ENCODE measurements at regions not wholly inside any gene's neighbourhood (a gene's known extent, or its start where the extent isn't known, plus 50 kb on each side); places are given as distances from the start of the nearest gene placed in this dataset.

- H3K36me3 ChIP-seq (ENCODE audit: control insufficient read depth, insufficient read depth, low read length) = no peaks in the 10 kb centered on the region
- intact Hi-C loops (cut with micrococcal nuclease; ENCODE audit: unreplicated experiment) (no loop called here), in situ Hi-C loops (cut with HindIII; ENCODE audit: low pct_unique_long_range_greater_than_20kb, low sequenced_read_pairs) (no loop called here)
- ChIA-PET CTCF (no interaction called here), POLR2A (no interaction called here)
- no peaks in the 10 kb centered on the region for H3K9me3 ChIP-seq (ENCODE audit: control insufficient read depth, insufficient read depth, low read depth, low read length)
- TF ChIP-seq REST (IDR thresholded peaks at IDR 0.05; ENCODE audit: insufficient read depth in 1 of 2, low read depth in 2 of 2, low read length in 1 of 2) (no peak), POLR2AphosphoS5 (IDR thresholded peaks at IDR 0.05; ENCODE audit: low read depth, low read length) (no peak), CTCF (IDR thresholded peaks at IDR 0.05) (no peak), TCF7L2 (IDR thresholded peaks at IDR 0.05; ENCODE audit: low read depth, low read length) (no peak), SIN3A (IDR thresholded peaks at IDR 0.05; ENCODE audit: borderline replicate concordance, insufficient read depth, low read depth, low read length) (no peak)
- ATAC-seq = no peak
- DNase-seq (ENCODE audit: low read depth, low spot score) = no peak
- BruUV-seq (replicated peaks) = no TSS peak
- H3K27me3 ChIP-seq (ENCODE audit: control insufficient read depth, insufficient read depth, low read length) = no peaks in the 10 kb centered on the region
- no peak overlapping the region for H3K4me3 ChIP-seq (ENCODE audit: low read depth in 2 of 2, low read length in 2 of 2)
- no peak overlapping the region for H3K27ac ChIP-seq (ENCODE audit: low read length)
- no peaks in the 10 kb centered on the region for H3K4me1 ChIP-seq (ENCODE audit: control insufficient read depth, insufficient read depth, low read length)
These were observed 193.4 kb upstream of the SLC35B3 start for GRCh38 chr6:8628736-8629135.

GRCh38 chr6:8628063-8628462 lies 192.7 kb upstream of the SLC35B3 start:
- DNase-seq (ENCODE audit: low read depth, low spot score) = no peak
- intact Hi-C loops (cut with micrococcal nuclease; ENCODE audit: unreplicated experiment) = no loop called here
- BruUV-seq (replicated peaks) = no TSS peak
- Histone ChIP-seq H3K4me3 (ENCODE audit: low read depth in 2 of 2, low read length in 2 of 2) (no peak overlapping the region), H3K9me3 (ENCODE audit: control insufficient read depth, insufficient read depth, low read depth, low read length) (no peaks in the 10 kb centered on the region), H3K4me1 (ENCODE audit: control insufficient read depth, insufficient read depth, low read length) (no peaks in the 10 kb centered on the region), H3K36me3 (ENCODE audit: control insufficient read depth, insufficient read depth, low read length) (no peaks in the 10 kb centered on the region), H3K27me3 (ENCODE audit: control insufficient read depth, insufficient read depth, low read length) (no peaks in the 10 kb centered on the region), H3K27ac (ENCODE audit: low read length) (no peak overlapping the region)
- CTCF ChIA-PET = no interaction called here
- POLR2A ChIA-PET = interaction anchor here (0.6 kb wide), 1 partner anchor 44 kb away, joined by 3 read pairs; no protein-coding TSS in a partner anchor
- TF ChIP-seq REST (IDR thresholded peaks at IDR 0.05; ENCODE audit: insufficient read depth in 1 of 2, low read depth in 2 of 2, low read length in 1 of 2) = no peak
- no peak for TF ChIP-seq POLR2AphosphoS5 (IDR thresholded peaks at IDR 0.05; ENCODE audit: low read depth, low read length)
- TF ChIP-seq TCF7L2 (IDR thresholded peaks at IDR 0.05; ENCODE audit: low read depth, low read length) = no peak
- no peak for TF ChIP-seq CTCF (IDR thresholded peaks at IDR 0.05)
- no peak for TF ChIP-seq SIN3A (IDR thresholded peaks at IDR 0.05; ENCODE audit: borderline replicate concordance, insufficient read depth, low read depth, low read length)
- in situ Hi-C loops (cut with HindIII; ENCODE audit: low pct_unique_long_range_greater_than_20kb, low sequenced_read_pairs) = no loop called here
- ATAC-seq = no peak

Measured in Panc1 (cell line).